CD4-positive, alpha-beta T cell treated with Interleukin-4 for 4 hours (primary cell): ENCODE measurements at regions not wholly inside any gene's neighbourhood (a gene's known extent, or its start where the extent isn't known, plus 50 kb on each side); places are given as distances from the start of the nearest gene placed in this dataset.

Source experiments
- DNase-seq: peaks from one replicate; pipeline ENCODE4 v3.0.0-alpha.2; 2020

DNA sequence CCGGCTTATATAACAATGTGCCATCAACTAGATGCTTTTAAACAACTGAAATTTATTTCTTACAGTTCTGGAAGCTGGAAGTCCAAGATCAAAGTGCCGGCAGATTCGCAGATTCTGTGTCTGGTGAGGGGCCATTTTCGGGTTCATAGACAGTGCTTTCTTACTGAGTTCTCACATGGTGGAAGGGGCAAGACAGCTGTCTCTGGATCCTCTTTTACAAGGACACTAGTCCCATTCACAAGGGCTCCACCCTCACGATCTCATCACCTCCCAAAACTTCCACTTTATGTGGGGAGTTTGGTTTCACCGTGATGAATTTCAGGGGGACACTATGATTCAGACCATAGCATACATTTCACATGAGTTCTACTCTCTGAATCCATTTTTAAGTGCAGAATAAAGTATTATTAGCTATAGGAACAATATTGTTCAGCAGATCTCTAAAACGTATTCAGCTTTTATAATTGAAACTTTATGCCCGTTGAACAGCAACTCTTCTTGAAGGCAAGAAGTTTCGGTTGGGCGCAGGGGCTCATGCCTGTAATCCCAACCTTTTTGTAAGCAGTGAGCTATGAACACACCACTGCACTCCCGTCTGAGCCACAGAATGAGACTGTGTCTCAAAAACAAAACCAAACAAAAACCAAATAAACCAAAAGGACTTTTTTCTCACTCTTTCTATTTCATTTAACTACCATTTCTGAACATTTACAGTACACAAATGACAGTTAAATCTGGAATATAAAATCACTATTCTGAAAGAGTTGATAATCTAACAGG is 502.8 kb downstream of the CMPK2 start:
- no peak for DNase-seq

DNA sequence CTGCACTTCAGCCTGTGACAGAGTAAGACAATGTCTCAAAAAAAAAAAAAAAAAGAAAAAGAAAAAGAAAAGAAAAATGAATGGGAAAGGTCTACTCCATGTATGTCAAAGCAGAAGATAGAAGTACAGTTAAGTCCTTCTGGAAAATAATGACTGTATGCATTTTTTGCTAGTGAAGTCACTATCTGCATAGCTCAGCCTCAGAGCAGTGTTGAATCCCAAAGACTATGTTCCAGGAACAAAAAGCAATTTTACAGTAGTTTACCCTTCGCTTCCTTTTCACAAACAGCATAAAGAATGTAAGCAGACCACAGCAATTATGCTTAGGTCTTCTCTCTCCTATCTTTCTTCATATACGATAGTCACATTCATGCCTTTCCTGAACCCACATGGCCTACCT is 497.4 kb downstream of the CMPK2 start:
- DNase-seq, result no peak

DNA sequence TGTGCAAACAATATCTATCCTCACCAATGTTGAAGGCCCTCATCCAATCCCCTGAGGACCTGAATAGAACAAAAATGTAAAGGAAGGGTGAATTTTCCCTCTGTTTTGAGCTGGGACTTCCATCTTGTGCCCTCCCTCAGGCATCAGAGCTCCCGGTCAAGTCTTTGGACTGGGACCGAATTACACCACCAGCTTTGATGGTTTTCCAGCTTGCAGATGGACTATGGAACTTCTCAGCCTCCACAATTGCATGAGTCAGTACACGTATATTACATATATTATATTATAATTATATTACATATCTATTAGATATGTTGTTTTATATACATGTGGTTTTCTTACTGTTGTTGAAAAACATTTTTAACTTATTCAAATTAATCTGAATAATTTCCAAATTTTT is 496.4 kb downstream of the CMPK2 start:
- no peak for DNase-seq

DNA sequence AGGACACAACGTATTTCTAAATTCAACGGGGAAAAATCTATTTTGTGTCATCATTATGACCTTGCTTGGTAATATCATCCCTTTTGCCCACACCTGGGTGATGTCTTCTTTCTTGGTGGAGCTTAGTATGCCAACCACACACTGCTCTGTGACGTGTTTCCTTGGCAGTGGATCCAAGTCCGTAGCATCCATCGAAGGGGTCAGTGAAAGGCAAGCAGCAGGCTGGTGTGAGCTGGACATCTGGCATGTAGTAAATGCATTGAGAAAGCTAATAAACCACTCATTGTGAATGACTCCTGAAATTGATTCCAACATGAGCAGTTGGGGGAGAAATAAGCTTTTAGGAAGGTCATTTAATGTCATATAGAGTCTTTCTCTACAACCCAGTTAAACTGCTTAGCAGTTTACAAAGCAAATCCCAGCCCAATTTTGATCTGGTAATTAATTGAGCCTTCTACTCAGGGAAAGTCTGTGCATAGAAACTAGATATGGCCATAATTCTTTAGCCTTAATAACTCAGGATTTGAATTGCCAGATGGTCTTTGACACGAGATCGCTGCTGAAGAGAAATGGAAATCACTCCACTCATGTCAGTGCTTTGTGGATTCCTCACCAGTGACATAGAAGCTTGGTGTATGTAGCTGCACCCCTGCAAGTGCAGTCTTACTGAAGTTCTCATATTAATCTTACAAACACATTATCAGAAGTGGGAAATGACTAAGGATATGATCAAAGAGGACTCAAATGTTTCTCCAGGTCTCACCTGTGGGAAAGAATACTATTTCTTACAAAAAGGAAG is 494.8 kb downstream of the CMPK2 start:
- DNase-seq, result no peak

DNA sequence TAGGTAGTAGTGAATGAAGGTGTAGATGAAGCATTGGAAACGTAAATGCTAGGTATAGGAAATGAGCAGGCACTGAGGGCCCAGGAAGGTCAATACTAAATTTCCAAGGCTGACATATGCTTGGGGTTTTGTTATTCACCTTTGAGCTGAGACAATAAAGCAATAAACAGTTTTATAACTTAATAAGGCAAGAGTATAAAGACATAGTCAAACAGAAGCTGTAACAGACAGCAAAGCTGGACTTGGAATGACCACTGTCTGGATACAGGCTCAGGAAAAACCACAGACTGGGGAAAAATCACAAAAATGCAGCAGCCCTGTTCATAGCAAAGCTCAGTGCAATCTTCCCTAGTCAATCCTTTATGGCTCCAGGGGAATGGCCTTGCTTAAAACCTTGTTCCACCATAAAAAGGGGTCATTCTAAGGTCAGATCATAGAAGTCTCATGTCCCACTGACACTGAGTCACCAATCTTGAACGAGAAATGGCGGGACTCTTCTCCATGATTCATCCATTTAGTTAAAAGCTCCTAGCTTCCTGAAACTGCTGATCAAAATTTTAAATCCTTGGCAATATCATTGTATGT is 493.3 kb downstream of the CMPK2 start:
- DNase-seq, result no peak

DNA sequence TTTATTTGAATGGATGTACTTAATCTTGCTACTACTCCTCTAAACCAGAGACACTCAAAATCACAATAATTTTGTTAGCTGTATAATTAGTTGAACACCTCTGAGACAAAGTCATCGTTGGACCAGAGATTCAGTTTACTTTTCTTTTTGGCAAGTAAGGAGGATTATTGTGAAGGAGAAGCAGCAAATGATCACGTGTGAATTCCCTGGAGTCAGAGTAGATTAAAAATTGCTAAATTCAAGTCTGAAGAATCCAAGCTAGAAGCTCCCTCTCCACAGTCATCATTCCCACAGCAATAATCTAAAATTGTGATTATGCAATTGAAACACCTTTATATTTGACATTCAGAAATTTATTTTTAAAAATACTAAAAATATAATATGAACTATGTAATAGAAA is 484.4 kb downstream of the CMPK2 start:
- DNase-seq, result no peak

DNA sequence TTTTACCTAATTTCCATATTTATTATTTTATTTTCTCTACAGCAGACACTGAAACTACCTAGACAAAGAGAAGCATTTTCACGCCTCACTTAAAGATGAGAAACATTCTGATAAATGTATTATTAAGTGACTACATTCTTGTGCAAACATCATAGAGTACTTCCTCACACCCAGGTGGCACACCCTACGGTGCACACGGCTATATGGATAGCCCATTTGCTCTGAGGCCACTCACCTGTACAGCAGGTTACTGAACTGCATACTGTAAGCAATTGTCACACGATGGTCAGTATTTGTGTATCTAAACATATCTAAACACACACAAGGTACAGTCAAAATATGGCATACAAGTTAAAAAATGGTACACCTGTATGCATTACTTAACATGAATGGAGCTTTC is 481.4 kb downstream of the CMPK2 start:
- DNase-seq, result no peak

DNA sequence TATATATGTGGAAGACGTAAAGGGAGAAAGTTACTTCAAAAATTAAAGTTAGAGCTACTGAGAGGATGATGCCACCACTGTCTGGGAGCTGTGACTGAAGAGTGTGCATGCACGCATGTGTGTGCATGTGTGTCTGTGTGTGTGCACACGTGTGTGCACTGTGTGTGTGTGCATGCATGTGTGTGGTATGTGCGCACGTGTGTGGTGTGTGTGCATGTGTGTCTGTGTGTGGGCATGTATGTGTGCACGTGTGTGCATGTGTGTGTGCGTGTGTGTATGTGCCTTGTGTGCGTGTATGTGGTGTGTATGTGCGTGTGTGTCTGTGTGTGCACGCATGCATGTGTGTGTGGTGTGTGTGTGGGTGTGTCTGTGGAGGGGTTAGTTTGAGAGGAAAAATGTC is 473.4 kb downstream of the CMPK2 start:
- DNase-seq, result no peak

DNA sequence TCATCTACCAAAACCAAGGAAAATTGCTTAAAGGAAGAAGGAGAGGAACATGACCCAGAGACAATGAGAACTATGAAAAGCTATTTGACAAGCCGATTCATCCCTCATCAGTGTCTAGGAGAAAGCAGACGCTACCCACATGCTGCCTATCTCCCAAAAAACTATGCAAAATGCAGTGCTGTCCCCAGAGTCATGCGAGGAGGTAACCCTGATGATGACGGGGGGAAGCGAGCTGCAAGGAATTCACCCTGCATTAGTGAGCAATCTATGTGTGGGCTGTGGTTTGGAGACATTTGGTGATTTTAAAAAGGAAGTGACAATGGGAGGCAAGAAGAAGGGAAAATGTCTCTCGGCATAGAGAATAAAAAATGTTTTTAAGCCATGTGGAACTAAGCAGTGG is 472.7 kb downstream of the CMPK2 start:
- DNase-seq, result no peak

DNA sequence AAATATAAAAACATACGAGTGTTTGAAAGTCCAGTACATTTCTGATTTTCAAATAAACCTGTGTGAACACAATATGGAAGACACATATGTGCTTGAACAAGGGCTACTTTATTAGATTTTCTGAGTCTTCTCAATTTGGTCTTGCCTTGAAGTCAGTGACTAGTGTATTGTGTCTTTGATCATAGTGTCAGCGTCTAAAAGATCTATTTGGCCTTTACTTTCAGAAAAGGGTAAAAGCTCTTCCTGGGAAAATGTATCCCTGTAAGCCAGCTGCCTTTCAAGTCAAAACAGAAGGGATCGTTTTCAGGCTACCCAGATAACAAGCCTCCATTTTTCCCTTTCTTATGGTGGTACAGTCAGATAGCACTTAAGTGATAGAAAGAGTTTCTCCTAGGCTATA is 471.9 kb downstream of the CMPK2 start:
- no peak for DNase-seq

DNA sequence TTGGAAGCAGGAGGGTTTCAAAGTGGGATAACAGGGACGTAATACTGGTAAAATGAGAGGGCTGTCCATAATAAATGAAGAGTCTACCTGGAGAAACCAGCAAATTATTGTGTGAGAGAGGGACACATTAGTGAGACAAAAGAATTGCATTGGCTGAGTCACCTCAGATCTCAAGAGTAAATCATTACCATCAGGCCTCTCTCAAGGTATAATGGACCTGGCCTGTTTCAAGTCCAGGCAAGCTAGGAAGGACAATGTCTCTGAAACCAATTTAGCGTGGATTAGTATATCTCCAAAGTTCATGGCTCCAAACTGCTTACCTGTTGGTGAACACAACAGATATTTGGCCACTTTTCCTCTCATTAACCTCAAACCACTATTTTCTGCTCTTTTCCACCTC is 471.4 kb downstream of the CMPK2 start:
- DNase-seq, result no peak

DNA sequence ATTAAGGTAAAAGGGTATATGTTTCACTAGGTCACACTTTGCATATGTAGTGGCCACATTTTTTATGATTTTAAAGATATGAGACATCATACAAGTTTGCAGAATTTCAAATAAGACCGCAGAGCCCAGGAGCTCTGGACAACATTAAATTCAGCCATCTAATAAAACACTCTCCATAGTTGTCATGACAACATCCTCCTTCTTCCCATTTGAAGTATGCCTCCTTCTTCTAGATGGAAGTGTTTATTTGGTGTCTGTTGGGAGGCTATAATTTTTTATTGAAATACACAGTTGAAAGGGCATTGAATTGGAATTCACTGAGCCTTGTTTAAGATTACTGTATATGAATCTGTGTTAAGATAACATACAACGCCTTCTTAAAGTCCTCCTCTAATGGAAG is 467.3 kb downstream of the CMPK2 start:
- DNase-seq, result no peak

DNA sequence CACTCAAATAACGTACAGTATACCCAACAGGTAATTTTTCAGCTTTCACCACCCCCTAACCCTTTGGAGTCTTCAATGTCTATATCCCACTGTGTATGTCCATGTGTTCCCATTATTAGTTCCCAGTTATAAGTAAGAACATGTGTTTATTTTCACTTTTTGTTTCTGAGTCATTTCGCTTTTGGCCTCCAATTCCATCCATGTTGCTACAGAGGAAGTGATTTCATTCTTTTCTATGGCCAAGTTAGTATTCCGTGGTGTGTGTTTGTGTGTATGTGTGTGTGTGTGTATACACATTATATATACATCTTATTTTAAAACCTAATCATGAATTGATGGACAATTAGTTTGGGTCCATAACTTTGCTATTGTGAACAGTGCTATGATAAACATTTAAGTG is 464.4 kb downstream of the CMPK2 start:
- DNase-seq, result no peak

DNA sequence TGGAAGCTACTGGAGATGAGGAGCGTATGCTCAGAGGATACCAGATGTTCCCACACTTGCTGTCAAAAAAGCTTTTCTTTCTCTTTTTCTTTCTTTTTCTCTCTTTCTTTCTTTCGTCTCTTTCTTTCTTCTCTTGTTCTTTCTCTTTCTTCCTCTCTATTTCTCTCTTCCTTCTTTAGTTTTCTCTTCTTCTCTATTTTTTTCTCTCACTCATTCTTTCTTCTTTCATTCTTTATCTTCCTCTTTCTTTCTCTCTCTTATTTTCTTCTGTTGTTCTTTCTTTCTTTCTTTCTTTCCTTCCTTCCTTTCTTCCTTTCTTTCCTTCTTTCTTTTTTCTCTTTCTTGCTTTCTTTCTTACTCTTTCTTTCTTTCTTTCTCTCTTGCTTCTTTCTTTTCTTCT is 457.6 kb downstream of the CMPK2 start:
- no peak for DNase-seq

DNA sequence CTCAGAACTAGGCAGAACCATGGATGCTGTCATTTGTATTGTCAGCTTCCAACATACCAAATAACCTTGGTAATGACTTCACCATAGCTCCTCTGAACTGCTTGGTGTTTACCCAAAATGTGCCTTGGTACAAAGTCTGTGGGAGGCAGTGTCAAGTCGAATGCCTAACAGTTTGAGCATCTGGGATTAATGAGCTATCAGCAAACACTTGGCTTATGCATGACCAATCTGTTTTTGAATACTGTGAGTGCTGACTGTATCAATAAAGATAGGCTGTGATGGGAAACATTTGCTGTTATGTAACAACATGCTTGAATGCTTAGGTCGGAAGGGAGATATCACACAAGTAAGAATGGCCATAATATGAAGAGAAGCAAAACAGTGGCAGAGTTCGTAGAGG is 455.4 kb downstream of the CMPK2 start:
- DNase-seq, result no peak

DNA sequence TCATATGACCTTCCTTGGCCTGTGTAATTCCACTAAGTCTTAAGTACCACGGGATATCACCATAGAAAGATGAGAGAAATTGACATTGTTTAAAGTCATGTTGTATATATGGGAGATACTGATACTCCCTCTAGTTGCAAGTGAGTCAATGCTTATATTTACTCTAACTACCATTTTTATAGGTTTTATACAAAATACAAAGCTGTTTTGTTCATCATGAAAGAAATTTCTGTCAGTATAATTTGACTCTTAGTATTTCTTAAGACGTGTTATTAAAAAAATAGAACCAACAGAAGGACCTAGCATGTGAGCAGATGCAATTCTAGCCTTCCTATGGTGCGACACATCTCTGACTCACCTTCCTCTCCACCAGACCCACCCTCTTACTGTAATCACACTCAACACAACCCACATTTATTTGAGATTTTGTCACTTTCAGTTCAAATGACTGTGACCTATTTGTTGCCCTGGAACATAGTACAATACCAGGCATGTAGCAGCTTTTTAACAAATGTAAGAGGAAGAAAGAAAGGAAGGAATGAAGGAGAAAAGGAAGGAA is 453.1 kb downstream of the CMPK2 start:
- no peak for DNase-seq

DNA sequence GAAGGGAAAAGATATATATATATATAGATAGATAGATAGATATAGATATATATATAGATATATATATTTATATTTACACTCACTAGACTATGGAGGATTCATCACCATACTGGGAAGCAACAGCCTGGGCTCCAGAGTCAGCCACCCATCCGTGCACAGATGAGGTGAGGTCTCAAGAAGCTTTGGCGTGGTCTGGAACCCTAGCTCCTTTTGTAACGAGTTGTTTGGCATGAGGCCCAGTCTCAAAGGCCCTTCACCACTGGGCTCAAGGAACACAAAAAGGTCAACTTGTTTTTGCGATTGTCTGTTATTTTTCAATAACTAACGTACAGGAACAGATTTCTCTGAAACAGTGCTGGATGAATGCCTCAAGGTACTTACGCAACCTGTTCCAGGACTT is 448.7 kb downstream of the CMPK2 start:
- DNase-seq, result no peak

DNA sequence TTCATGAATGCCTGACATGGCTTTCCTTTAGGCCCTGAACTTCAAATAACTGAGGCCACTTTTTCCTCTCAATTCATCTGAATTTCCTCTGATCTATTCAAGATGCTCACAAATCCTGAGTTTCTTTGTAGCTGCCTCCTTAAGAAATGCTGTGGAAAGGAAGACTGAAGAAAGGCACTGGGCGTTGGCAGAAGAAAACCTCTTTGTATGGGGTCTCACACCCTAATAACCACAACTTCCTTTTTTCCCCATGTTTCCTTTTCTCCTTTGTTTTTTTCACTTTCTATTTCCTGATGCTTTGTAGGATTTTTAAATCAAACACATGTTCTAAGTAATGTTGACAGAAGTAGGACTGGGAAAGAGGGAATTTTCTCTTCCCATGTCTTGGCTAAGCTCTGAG is 447.4 kb downstream of the CMPK2 start:
- DNase-seq, result no peak

DNA sequence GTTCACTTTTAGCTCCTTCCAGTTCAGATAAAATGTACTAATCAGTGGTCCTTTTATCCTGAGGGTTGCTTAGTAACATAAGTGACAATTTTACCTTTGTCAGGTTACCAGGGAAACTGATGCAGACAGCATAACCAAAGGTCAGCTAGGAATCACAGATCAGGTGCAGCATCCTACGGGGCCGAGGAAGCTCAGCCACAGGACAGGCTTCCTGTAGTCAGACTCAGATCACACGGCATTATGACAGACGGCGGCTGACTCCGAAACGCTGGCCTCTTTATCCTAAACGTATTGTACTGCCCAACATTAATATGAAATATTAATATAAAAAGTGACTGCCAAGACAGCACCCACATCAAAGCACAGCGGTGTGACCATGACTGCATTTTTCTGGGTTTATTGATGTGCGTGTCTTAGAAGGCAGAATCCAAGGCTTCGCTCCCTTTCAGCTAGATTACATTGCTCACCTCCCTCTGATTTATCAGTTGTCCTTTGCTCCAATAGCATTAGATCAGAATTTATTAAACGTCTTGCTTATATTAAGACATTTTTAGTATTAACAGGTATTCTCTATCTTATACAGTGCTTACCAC is 444.5 kb downstream of the CMPK2 start:
- DNase-seq, result no peak

DNA sequence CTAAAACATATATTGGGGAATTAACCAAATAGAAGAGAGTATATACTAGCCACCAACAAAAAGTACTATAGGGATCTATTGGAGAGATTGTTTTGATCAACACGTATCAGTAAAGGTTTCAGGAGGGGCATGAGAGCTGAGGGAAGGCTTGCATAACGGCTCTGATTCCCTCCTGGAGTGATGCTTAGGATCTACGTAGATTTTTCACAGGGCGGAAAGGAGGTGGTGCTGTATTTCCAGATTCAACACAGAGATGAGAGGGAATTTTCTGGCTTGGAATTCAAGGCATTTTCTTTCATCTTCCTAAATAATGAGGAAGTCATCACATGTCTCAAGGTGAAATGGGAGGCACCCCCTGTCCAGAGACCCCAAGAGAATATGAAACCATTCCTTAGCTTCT is 443.8 kb downstream of the CMPK2 start:
- DNase-seq, result no peak

DNA sequence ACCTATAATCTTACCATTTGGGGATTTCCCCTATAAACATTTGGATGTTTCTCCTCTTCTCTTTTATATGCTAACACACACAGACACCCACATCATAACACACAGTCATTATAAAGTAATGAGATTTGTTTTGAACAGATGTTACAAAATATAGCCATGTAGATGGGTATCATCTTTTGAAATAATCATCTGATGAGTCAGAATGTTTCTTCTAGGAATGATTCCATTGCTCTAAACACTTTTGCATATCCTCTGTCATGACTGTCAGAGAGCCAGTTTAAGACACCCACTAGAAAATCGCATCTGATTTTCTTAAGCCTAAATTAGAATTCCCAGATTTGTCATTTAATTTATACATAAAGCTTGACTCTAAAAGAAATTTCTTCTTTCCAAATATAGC is 442.6 kb downstream of the CMPK2 start:
- no peak for DNase-seq

DNA sequence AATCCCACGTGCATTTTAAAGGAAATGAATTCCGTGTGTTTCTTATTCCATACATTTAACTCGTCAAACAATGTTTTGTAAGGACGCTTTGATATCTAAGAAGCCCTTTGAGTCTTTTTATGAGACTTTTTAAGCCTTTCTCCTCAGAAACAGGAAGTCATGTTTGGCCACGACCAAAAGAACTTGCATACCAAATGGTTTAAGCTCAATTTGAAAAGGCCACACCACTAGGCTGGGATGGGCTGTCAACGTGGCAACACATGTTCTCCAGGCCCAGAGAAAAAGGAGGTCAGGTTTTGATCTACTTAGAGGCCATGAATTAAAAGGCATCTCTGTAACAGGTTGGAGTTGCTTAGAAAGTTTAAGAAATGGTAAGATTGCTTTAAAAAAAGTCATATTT is 441.8 kb downstream of the CMPK2 start:
- DNase-seq, result no peak

DNA sequence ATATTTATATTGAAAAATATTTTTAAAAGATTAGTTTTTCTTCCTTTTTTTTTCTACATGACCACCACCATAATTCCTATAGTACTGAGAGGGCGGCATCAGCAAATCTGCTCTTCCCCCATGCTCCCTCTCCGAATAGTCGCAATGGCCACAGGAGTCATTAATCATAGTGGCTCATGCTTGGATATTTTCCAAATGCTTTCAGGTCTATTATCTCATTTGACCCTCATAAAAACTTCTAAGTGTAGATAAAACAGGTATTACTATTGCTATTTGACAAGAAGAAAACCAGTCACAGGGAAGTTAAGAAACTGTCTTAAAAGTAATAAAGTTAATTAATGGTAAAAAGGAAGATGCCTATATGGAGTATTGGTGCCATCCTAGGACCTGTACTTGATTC is 440.7 kb downstream of the CMPK2 start:
- DNase-seq, result no peak
